ENCODE measurements at regions not wholly inside any gene's neighbourhood (a gene's known extent, or its start where the extent isn't known, plus 50 kb on each side); places are given as distances from the start of the nearest gene placed in this dataset.
"Not testable (repeated sequence)": the region's sequence is repeated elsewhere in the genome, so short reads cannot be mapped to it uniquely, and the experiment has no call there.

DNA sequence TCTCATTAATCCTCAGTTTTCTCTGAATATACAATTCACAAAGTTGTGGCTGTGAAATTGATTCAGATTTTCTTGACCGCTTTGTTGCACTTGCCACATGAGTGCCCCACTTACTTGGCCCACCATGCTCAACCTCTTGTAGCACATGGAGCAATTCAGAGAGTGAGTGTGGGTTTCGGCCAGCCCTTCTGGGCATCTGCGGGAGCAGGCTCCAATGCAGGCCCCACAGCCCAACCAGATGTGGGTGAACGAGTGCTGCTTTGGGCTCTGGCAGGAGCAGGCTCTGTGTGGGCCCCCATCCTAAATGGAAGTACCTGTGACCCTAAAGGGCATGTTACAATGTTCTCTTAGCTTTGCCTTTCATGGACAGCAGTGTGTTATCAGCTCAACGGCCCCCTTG lies 2338.6 kb downstream of the LRRC4C start:
- no peak for DNase-seq

DNA sequence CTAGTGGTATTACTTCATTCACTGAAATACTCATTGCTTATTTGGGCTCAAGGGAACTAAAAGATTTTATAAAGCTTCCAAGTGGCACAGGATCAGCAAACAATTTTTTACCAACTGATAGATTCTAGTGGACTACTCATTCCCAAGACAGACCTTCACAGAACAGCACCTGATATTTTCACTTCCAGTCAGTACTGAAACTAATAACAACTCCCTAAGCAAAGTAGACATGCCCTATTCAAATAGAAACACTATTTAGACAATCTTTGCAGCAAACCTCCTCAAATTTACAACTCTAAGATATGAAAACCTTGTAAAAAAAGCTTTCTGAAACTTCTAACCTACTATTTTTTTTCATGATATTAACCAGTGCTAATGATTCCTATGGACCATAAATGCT lies 2345.8 kb downstream of the LRRC4C start:
- no peak for DNase-seq

DNA sequence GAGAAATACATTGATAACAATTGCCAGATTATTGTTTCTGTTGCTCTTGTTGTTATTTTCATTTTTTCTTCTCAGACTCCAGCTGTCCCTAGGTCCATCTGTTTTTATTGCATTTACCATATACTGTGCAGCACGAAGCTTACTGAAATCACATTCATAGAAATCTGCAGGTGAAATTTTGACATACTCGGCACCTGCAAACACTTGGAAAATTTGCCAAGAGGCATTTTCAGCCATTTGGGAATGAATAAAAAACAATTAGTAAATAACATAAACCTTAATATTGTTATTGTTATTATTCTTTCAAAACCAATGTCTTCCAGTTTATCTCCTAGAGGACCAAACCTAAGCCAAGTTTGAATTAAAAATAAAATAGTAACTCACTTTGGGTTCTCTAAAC lies 2357.2 kb downstream of the LRRC4C start:
- no peak for DNase-seq

DNA sequence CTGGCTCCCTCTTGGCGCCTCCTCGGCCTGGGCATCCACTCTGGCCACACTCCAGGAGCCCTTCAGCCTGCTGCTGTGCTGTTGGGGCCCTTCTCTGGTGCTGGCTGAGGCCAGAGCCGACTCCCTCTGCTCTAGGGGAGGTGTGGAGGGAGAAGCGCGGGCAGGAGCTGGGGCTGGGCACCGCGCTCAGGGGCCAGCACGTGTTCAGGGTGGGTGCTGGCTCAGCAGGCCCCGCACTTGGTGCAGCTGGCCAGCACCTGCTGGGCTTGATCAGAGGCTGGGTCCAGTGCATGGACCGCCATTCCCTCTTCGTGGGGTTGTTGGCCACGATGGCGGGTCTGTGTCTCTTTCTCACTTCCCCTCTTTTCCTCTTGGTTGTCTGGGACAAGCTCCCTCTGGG lies 2381.0 kb downstream of the LRRC4C start:
- no peak for DNase-seq

DNA sequence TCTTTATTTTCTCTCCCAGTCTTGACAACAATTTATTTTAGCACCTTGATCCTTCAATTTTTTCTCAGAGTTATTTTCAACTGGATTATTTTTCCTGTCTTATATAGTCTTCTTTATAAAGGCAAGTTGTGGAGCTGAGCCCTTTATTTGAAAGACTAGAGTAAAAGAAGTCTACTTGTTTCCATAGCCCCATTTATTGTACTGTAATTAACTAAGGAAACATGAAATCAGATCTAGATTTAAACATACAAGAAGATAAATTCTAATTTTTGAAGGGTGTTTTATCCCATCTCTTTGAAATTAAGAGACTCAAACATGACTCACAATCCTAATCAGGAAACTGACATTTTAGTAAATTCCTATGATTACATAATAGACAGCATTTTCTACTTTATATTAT lies 2421.8 kb downstream of the LRRC4C start:
- no peak for DNase-seq

DNA sequence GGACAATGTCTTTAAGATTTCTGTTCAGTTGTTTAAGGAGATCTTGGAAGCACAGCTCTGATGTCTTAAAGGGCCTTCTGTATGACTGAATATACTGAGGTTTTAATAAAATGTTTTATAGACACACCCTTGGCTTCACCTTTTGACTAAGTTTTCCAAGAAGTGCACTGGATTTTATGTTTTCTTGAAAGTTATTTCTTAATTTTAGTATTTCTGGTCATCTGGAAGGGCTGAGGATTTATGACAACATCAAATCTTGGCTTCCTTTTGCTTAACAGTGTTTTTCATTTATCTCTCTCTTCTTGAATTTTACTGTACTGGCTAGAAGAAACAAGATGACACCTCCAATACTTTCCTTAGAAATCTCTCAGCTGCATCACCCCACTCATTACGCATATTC lies 2423.4 kb downstream of the LRRC4C start:
- DNase-seq: no peak

DNA sequence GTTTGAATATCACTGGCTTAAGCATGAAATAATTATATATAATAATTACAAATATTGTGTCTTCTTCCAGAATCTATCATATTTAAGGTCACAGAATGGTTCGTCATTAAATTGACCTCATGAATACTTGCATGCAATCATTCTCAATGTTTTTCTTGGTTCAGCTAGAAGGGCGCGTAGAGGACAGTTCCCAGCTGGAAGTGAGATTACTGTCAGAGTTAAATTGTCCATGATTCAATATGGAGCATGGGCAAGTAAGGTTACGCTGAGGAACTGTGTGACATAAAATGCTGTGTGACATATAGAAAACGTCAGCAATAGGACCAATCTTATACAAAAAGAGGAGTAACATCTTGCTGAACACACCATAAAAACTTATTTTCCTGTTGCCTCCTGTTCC lies 2423.5 kb upstream of the RAG2 start:
- DNase-seq: no peak

DNA sequence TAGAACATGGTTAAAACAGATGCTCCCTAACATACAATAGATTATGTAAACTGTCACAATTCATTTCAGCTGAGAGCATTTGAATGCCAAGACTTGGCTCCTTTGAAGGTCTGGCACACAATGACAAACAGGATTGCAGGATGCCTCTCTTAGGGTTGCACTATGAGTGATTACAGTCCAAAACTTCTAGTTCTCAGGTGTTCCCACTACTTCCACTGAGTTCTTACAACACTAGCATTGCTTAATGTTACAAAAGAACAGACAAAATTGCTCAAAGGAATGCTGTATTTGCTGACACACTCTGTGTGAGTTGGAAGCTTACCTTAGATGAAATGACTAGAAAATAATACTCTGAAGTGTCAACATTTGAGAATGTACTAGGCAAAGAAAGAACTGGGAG lies 2413.8 kb upstream of the RAG2 start:
- no peak for DNase-seq

DNA sequence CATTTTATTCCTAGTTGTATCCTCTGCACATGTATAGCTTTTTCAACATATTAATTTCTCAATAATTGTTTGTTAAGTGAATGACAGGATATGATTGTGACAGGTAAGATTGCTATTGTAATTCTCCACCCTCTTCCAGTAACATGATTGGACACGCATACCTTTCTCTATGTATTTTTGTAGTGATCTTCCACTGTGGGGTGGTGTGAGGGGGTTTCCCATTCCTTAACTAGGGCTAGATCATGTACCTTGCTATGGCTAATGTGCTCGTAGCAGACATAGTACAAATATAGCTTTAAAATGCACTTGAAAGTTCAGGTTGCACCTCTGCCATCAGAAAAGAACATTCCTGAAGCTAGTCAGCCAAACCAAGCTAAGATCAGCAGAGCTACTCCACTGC lies 2392.8 kb upstream of the RAG2 start:
- no peak for DNase-seq

DNA sequence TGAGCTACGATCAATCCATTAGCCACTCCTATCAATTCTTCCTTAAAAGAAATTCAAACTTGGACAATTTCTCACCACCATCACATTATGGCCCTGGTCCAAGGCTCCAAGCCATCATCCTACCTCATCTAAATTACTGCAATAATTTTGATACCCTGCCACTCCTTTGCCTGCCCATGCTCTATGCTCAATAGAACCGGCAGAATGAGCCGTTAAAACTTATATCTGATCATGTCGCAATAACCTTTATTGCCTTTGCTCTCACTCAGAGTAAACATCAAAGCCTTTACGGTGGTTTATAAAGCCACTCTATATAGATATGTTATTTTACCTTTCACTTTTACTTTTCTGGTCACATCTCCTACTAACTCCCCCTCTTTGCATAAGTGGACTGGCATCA lies 2392.1 kb upstream of the RAG2 start:
- DNase-seq: no peak

DNA sequence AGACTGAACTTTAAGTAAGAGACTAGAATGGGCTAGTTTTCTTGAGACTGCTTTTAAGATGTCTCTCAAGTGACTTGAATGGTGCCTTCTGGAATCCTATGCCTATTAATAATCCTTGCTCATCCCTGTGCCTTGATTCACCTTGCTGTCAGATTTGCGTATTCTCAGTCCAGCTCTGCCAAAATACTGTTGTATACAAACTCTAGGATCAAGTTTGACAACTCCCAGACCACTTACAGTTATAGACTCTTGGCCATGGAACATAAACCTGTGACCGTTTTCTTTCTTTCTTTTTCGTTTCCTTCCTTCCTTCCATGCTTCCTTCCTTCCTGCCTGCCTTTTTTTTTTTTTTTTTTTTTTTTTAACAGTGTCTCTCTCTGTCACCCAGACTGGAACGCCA lies 2390.9 kb upstream of the RAG2 start:
- no peak for DNase-seq

DNA sequence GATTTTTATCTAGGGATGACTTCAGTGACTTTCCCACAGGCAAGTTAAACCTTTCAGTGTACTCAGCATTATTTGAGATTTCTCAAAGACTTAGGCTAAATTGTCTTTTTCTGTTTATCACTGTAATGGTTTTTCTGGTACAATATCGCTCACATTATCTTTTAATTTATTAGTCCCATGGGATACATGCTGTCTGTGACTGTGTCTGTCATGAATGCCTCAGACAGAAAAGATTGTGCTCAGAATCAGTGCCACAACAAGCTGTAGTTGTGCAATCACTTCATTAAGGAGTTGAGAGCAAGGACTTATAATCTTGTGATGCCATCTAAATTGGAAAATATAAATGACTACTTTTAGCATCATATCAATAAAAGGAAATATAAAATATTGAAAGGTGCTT lies 2374.2 kb upstream of the RAG2 start:
- no peak for DNase-seq

DNA sequence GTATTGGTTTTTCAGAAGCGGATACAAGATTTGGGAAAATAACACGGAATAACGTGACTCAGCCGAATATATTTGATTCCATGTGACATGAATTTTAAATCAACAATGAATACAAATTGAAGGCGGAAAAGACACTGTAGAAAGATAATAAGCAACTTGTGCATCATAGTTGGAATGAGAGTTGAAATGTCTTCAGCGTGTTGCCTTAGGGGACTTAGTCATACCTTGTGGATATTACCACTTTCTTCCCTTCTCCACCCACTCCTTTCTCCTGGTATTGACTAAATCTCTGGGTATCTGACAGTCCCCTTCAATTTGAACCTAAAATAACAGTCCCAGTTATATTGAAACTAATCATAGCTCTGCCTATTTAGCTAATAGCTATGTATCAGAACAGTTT lies 2373.1 kb upstream of the RAG2 start:
- no peak for DNase-seq

DNA sequence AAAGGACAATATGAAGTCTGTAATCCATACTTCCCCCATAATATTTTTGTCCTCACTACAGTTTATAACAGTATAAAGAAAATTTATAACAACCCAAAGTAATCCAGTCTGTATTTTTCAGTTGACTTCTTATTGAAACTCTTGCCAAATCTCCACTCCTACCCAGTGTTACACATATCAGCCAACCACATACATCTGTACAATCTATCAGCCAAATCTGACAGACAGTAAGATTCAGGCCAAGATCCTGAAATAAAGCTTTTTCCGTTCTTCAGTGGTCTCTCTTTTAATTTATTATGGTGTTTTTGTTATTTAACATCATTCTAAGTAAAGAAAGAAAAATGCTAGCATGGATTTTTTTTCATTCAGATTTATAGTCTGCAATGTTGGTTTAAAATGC lies 2370.9 kb upstream of the RAG2 start:
- DNase-seq: no peak

DNA sequence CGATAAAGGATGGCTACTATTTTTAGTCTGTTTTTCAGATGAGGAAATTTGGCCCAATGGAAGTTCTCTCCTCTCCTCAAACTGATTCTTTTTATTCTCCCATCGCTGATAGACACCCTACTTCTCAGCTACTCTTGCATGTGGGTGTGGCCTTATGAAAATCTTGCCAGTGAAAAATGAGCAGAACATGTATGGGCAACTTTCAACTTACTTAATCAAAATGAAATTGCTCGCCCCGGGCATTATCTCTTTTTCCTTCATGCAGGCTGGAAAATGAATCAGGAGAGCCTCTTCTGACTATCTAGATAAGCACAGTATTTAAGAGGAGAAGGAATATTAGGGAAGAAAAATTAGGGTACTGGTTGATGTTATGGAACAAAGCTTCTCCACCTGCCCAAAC lies 2354.7 kb upstream of the RAG2 start:
- no peak for DNase-seq

DNA sequence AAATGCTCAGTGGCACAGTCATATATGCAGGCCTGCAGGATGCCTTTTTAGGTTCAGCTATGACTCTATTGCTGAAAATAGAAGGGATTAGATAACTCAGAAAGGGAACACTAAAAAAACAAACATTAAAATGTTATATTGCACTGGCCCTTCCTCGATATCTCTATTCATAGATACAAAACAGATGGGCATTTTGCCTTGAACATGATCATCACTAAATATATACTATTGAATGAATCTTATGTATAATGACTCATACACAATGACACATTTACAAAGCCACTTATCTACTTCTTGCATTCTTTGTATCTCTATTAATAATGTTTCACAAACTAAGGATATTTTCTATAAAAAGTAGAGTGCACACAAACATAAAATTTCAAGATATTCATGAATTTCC lies 2352.8 kb upstream of the RAG2 start:
- DNase-seq: no peak

DNA sequence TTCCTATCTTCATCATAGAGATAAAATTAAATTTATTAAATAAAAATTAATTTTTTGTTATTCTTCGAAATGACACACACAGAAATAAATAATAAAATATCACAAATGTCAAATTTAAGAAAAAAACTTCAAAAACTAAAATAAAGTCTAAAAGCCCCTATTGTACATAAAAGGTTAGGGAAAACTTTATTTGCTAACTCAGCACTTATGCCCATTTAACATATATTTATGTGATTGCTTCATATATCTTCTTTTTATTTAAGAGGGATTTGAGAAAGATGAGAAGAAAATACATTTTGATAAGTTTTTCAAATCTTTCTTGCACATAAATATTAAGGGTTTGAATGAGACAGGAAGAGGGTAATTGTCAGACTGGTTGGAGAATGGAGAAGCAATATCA lies 2350.4 kb upstream of the RAG2 start:
- no peak for DNase-seq

DNA sequence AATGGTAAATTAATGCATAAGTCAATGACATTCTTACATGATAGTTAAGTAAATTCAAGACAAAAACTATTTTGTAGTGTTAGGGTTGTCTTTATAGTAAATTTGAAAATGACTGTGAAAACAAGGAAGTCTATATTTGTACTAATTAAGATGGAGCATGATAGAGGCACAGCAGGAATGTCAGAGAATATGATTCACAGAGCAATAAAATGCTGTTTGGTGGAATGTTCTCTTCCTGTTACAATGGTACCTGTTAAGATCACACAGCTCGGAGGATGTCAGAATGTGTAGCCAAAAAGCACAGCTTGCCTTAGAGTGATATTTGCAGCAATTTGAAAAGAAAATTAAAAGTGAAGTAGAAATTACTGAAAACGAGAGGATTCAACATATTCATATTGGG lies 2339.7 kb upstream of the RAG2 start:
- DNase-seq: no peak

DNA sequence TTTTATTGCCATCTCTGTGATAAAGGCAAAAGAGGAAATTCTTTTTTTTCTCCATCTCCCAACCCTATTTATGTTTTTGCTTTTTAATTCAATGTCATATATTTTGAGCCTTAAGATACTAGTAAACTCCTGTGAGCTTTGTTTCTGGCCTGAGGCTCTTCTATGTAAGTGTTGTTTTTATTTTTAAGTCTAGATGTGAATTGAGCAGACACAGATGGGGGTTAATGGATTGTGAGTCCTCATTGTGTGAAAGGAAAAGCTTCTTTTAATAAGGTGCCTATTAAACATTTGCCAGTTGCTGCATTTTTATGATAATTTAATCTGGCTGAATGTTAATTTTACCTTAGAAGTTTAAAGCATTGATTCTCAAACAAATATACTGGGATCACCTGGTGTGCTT lies 2337.9 kb upstream of the RAG2 start:
- no peak for DNase-seq

DNA sequence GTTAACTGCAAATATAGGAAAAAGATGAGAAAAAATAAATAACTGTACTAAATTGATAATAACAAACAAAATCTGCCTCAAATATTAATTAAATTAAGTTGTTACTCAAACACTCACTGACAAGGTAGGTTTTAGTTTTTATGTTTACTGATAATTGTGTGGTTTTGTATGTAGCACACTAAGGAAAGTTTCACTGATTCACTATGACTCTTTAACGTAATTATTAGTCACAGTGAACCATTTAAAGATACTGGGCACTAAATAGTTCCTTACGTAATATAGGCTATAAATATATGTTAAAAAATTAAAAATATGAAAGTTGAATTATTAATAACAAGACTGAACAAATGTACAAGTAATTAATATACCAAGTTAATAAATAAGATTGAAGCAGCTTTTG lies 2330.0 kb upstream of the RAG2 start:
- no peak for DNase-seq

DNA sequence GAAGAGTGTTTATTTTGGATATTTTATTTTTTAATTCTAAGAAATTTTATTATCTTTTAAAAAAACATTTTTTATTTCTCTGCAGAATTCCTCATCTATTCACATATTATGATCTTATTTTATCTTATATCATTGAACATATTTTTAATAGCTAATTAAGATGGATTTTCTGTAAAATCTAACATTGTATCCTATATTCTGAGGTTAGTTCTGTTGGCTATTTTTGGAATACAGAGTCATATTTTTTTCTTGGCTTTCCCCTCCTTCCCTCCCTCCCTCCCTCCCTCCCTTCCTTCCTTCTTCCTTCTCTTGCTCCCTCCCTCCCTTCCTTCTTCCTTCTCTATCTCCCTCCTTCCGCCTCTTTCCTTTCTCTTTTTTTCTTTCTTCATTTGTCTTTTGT lies 2326.6 kb upstream of the RAG2 start:
- DNase-seq: no peak

DNA sequence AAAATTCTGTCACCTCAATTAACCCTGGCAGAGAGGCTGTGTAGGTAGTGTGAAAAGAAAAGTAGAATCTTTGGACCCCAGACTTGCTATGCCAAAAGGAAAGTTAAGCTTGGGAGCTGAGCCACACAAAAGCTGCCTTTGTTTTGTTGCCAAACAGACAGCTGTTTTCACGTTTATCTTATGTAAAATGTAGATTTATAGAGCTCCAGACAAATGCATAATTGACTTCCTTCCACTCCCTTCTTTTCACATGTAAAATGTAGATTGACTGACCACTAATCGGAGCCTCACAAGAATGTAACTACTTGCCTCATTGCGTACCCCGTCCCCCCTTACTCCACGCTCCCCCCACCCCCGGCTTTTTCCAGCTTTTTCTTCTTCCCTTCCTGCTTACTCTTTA lies 2302.2 kb upstream of the RAG2 start:
- no peak for DNase-seq

DNA sequence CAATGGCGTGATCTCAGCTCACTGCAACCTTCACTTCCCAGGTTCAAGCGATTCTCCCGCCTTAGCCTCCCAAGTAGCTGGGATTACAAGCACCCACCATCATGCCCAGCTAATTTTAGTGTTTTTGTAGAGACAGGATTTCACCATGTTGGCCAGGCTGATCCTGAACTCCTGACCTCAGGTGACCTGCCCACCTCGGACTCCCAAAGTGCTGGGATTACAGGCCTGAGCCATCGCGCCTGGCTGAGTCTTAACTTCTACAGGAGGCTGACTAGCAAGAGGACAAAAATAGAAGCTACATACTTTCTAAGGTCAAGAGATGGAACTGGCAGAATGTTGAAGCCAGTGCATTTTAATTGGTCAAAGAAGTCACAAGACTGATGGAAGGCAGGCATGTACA lies 2296.2 kb upstream of the RAG2 start:
- not testable (repeated sequence) for DNase-seq

DNA sequence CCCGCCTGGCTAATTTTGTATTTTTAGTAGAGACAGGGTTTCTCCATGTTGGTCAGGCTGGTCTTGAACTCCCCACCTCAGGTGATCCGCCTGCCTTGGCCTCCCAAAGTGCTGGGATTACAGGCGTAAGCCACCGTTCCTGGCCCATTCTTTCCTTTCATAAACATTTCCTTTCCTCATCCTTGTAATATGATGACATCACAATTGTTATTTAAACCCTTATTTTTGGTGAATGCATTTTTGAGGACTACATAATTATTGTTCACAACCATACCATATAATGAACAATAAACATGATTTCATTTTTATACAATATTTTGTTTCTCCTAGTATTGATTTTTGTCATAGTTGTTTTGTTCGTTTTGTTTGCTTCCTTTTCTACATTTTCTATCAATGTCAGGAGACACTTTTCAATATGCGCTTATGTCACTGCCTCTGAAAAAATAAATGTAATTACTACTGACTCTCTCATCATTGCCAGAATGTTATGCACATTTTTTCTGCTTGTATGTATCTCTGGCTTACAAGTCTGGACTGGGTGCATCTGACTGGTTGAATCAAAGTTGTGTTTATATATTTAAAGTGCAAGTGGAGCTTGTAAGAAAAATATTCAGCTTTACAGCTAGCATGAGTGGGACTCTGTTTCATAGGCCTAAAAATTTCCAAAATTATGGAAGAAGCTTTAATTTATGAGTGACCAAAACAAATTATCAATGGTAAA lies 2286.3 kb upstream of the RAG2 start:
- no peak for DNase-seq

DNA sequence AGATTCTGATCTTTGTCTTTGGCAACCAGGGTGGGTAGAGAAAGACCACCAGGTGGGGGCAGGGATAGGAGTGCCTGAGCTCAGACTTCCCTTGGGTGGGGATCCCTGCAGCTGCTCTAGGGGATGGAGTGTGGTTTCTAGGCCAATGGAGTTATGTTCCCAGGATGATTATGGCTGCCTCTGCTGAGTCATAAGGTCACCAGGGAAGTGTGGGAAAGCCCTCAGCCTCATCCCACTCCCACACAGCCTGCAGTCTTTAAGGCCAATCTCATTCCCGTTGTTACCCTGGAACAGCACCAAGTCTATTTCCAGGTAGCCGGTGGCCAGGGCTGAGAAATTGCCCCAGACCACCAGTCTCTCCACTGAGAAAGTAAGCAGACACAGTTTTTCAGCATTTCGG lies 2269.3 kb upstream of the RAG2 start:
- DNase-seq: no peak

DNA sequence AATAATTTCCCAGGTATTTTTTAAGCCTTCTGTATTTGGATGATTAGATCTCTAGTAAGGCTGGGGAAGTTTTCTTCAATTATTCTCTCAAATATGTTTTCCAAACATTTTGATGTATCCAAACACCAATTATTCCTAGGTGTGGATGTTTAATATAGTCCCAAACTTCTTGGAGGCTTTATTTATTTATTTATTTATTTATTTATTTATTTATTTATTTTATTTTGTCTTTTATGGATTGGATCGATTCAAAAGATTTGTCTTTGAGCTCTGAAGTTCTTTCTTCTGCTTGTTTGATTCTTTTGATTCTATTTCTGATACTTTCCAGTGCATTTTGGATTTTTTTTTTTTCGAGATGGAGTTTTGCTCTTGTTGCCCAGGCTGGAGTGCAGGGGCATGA lies 2267.9 kb upstream of the RAG2 start:
- no peak for DNase-seq
